ENCODE measurements at regions not wholly inside any gene's neighbourhood (a gene's known extent, or its start where the extent isn't known, plus 50 kb on each side); places are given as distances from the start of the nearest gene placed in this dataset.

GRCh38 chr1:221891708-221892107 lies 149.8 kb upstream of the DUSP10 start:
- peaks cover 8% of the 10 kb centered on the region; the same call in 1 of the 2 replicates for H3K27me3 ChIP-seq (ENCODE audit: low read depth, low read length)
- no peak overlapping the region for H2AFZ ChIP-seq (ENCODE audit: low read depth, low read length)
- no peaks in the 10 kb centered on the region for H3K9me3 ChIP-seq (ENCODE audit: insufficient read depth, low read length)
- no peaks in the 10 kb centered on the region for H3K79me2 ChIP-seq (ENCODE audit: low read length)
- H3K4me3 ChIP-seq (ENCODE audit: low read length): no peak overlapping the region
- H3K4me1 ChIP-seq (ENCODE audit: low read length): peaks cover 22% of the 10 kb centered on the region
- H3K36me3 ChIP-seq (replicated peaks; ENCODE audit: low read depth, low read length): no peaks in the 10 kb centered on the region
- no peaks in the 10 kb centered on the region for H4K20me1 ChIP-seq (ENCODE audit: insufficient read depth, low read length)
- no peak overlapping the region for H3K4me2 ChIP-seq (ENCODE audit: low read length)
- no peak overlapping the region for H3K9ac ChIP-seq (ENCODE audit: low read length)
- no peak overlapping the region for H3K27ac ChIP-seq (ENCODE audit: low read length)
- TF ChIP-seq, protein P1, sequence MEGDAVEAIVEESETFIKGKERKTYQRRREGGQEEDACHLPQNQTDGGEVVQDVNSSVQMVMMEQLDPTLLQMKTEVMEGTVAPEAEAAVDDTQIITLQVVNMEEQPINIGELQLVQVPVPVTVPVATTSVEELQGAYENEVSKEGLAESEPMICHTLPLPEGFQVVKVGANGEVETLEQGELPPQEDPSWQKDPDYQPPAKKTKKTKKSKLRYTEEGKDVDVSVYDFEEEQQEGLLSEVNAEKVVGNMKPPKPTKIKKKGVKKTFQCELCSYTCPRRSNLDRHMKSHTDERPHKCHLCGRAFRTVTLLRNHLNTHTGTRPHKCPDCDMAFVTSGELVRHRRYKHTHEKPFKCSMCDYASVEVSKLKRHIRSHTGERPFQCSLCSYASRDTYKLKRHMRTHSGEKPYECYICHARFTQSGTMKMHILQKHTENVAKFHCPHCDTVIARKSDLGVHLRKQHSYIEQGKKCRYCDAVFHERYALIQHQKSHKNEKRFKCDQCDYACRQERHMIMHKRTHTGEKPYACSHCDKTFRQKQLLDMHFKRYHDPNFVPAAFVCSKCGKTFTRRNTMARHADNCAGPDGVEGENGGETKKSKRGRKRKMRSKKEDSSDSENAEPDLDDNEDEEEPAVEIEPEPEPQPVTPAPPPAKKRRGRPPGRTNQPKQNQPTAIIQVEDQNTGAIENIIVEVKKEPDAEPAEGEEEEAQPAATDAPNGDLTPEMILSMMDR (IDR thresholded peaks at IDR 0.05; ENCODE audit: low read depth, low read length): no peak
- no peak for TF ChIP-seq EZH2phosphoT487 (IDR thresholded peaks at IDR 0.05; ENCODE audit: low read depth)

GRCh38 chr1:221888801-221889200 lies 146.9 kb upstream of the DUSP10 start:
- no peaks in the 10 kb centered on the region for H3K9me3 ChIP-seq (ENCODE audit: insufficient read depth, low read length)
- no peak overlapping the region for H3K27ac ChIP-seq (ENCODE audit: low read length)
- H3K27me3 ChIP-seq (ENCODE audit: low read depth, low read length): peaks cover 13% of the 10 kb centered on the region
- TF ChIP-seq EZH2phosphoT487 (IDR thresholded peaks at IDR 0.05; ENCODE audit: low read depth): no peak
- TF ChIP-seq, protein P1 (IDR thresholded peaks at IDR 0.05; ENCODE audit: low read depth, low read length): no peak
- H4K20me1 ChIP-seq (ENCODE audit: insufficient read depth, low read length): no peaks in the 10 kb centered on the region
- peaks cover 22% of the 10 kb centered on the region for H3K4me1 ChIP-seq (ENCODE audit: low read length)
- no peaks in the 10 kb centered on the region for H3K36me3 ChIP-seq (replicated peaks; ENCODE audit: low read depth, low read length)
- no peak overlapping the region for H3K9ac ChIP-seq (ENCODE audit: low read length)
- no peak overlapping the region for H2AFZ ChIP-seq (ENCODE audit: low read depth, low read length)
- no peaks in the 10 kb centered on the region for H3K79me2 ChIP-seq (ENCODE audit: low read length)
- no peak overlapping the region for H3K4me3 ChIP-seq (ENCODE audit: low read length)
- no peak overlapping the region for H3K4me2 ChIP-seq (ENCODE audit: low read length)

GRCh38 chr1:221888218-221888617 lies 146.3 kb upstream of the DUSP10 start:
- Histone ChIP-seq H3K27ac (ENCODE audit: low read length) (no peak overlapping the region), H3K79me2 (ENCODE audit: low read length) (no peaks in the 10 kb centered on the region), H3K36me3 (replicated peaks; ENCODE audit: low read depth, low read length) (no peaks in the 10 kb centered on the region), H3K4me3 (ENCODE audit: low read length) (no peak overlapping the region), H2AFZ (ENCODE audit: low read depth, low read length) (no peak overlapping the region), H3K27me3 (ENCODE audit: low read depth, low read length) (peaks cover 13% of the 10 kb centered on the region), H3K9me3 (ENCODE audit: insufficient read depth, low read length) (no peaks in the 10 kb centered on the region), H4K20me1 (ENCODE audit: insufficient read depth, low read length) (no peaks in the 10 kb centered on the region), H3K9ac (ENCODE audit: low read length) (no peak overlapping the region), H3K4me1 (ENCODE audit: low read length) (peaks cover 22% of the 10 kb centered on the region), H3K4me2 (ENCODE audit: low read length) (no peak overlapping the region)
- TF ChIP-seq, protein P1 (IDR thresholded peaks at IDR 0.05; ENCODE audit: low read depth, low read length): no peak
- TF ChIP-seq EZH2phosphoT487 (IDR thresholded peaks at IDR 0.05; ENCODE audit: low read depth): no peak

GRCh38 chr1:221887758-221888157 lies 145.9 kb upstream of the DUSP10 start:
- Histone ChIP-seq H3K79me2 (ENCODE audit: low read length) (no peaks in the 10 kb centered on the region), H3K4me2 (ENCODE audit: low read length) (no peak overlapping the region), H2AFZ (ENCODE audit: low read depth, low read length) (no peak overlapping the region), H3K9ac (ENCODE audit: low read length) (no peak overlapping the region), H3K27me3 (ENCODE audit: low read depth, low read length) (peaks cover 13% of the 10 kb centered on the region), H3K36me3 (replicated peaks; ENCODE audit: low read depth, low read length) (no peaks in the 10 kb centered on the region), H4K20me1 (ENCODE audit: insufficient read depth, low read length) (no peaks in the 10 kb centered on the region), H3K9me3 (ENCODE audit: insufficient read depth, low read length) (no peaks in the 10 kb centered on the region), H3K4me3 (ENCODE audit: low read length) (no peak overlapping the region), H3K27ac (ENCODE audit: low read length) (no peak overlapping the region), H3K4me1 (ENCODE audit: low read length) (peaks cover 22% of the 10 kb centered on the region)
- no peak for TF ChIP-seq EZH2phosphoT487 (IDR thresholded peaks at IDR 0.05; ENCODE audit: low read depth)
- TF ChIP-seq, protein P1 (IDR thresholded peaks at IDR 0.05; ENCODE audit: low read depth, low read length): no peak
